ENCODE measurements at regions not wholly inside any gene's neighbourhood (a gene's known extent, or its start where the extent isn't known, plus 50 kb on each side); places are given as distances from the start of the nearest gene placed in this dataset.

GRCh38 chr20:12058216-12058615 lies 140.5 kb downstream of the BTBD3 start:
- no peak overlapping the region for H3K4me3 ChIP-seq (replicated peaks in 1 of 3; ENCODE audit: low read depth in 2 of 3, low read length in 3 of 3)
- Mint-ChIP-seq H3K9me3 (peaks cover 0 to 1% (median 0%) of the 10 kb centered on the region in 7 donors), H3K4me1 (peaks cover 22% of the 10 kb centered on the region), H3K4me3 (no peak overlapping the region), H3K27ac (no peak overlapping the region), H3K27me3 (ENCODE audit: low read depth in 3 of 3) (peaks cover 0 to 3% (median 1%) of the 10 kb centered on the region in 3 donors), H3K36me3 (no peaks in the 10 kb centered on the region)
- H3K9me3 ChIP-seq (replicated peaks in 1 of 2; ENCODE audit: control insufficient read depth in 1 of 2, insufficient read depth in 1 of 2, low read length in 2 of 2): no peaks in the 10 kb centered on the region
- H3K36me3 ChIP-seq (replicated peaks in 1 of 2; ENCODE audit: control insufficient read depth in 1 of 2, insufficient read depth in 2 of 2, low read length in 2 of 2): no peaks in the 10 kb centered on the region
- TF ChIP-seq CTCF (IDR thresholded peaks at IDR 0.05): no peak
- H3K79me2 ChIP-seq (ENCODE audit: insufficient read depth, low read length): no peaks in the 10 kb centered on the region
- DNase-seq: no peak
- WGBS (ENCODE audit: insufficient coverage): 100% methylated on average over 2 of the region's 4 CpGs
- no peak overlapping the region for H2AFZ ChIP-seq (ENCODE audit: insufficient read depth, low read depth, low read length, poor library complexity, severe bottlenecking)
- H3K27ac ChIP-seq (ENCODE audit: low read depth in 1 of 2, low read length in 2 of 2): no peak overlapping the region
- H4K20me1 ChIP-seq (ENCODE audit: insufficient read depth, low read length): no peaks in the 10 kb centered on the region
- intact Hi-C loops (cut with micrococcal nuclease): no loop called here
- no peak overlapping the region for H3K9ac ChIP-seq (ENCODE audit: insufficient read depth, low read length, poor library complexity, severe bottlenecking)
- no peaks in the 10 kb centered on the region for H3K27me3 ChIP-seq (ENCODE audit: control insufficient read depth in 2 of 2, insufficient read depth in 2 of 2, low read length in 2 of 2)
- H3K4me2 ChIP-seq (replicated peaks; ENCODE audit: extremely low read depth, low read length, poor library complexity, severe bottlenecking): no peak overlapping the region
- H3K4me1 ChIP-seq (ENCODE audit: control insufficient read depth in 1 of 2, insufficient read depth in 2 of 2, low read length in 2 of 2): peaks cover 20% of the 10 kb centered on the region in 2 donors

- no peak for DNase-seq
- no peak overlapping the region for H3K4me3 Mint-ChIP-seq
- H3K4me1 ChIP-seq (ENCODE audit: control insufficient read depth in 1 of 2, insufficient read depth in 2 of 2, low read length in 2 of 2): no peaks in the 10 kb centered on the region
- H3K79me2 ChIP-seq (ENCODE audit: insufficient read depth, low read length): no peaks in the 10 kb centered on the region
- WGBS (ENCODE audit: insufficient coverage): no CpG with 5 or more reads among the region's 1 CpG
- H4K20me1 ChIP-seq (ENCODE audit: insufficient read depth, low read length): no peaks in the 10 kb centered on the region
- TF ChIP-seq CTCF (IDR thresholded peaks at IDR 0.05): no peak
- H3K36me3 Mint-ChIP-seq: no peaks in the 10 kb centered on the region
- no peak overlapping the region for H3K27ac Mint-ChIP-seq
- H3K36me3 ChIP-seq (replicated peaks in 1 of 2; ENCODE audit: control insufficient read depth in 1 of 2, insufficient read depth in 2 of 2, low read length in 2 of 2): no peaks in the 10 kb centered on the region
- H2AFZ ChIP-seq (ENCODE audit: insufficient read depth, low read depth, low read length, poor library complexity, severe bottlenecking): no peak overlapping the region
- intact Hi-C loops (cut with micrococcal nuclease): no loop called here
- H3K27me3 Mint-ChIP-seq (ENCODE audit: low read depth in 3 of 3): peaks cover 0 to 3% (median 1%) of the 10 kb centered on the region in 3 donors
- peaks cover 9 to 21% (median 12%) of the 10 kb centered on the region in 7 donors for H3K9me3 Mint-ChIP-seq
- no peak overlapping the region for H3K4me2 ChIP-seq (replicated peaks; ENCODE audit: extremely low read depth, low read length, poor library complexity, severe bottlenecking)
- H3K4me1 Mint-ChIP-seq: no peaks in the 10 kb centered on the region
- H3K4me3 ChIP-seq (replicated peaks in 1 of 3; ENCODE audit: low read depth in 2 of 3, low read length in 3 of 3): no peak overlapping the region
- peaks cover 9 to 20% of the 10 kb centered on the region in 2 donors for H3K9me3 ChIP-seq (replicated peaks in 1 of 2; ENCODE audit: control insufficient read depth in 1 of 2, insufficient read depth in 1 of 2, low read length in 2 of 2)
- no peaks in the 10 kb centered on the region for H3K27me3 ChIP-seq (ENCODE audit: control insufficient read depth in 2 of 2, insufficient read depth in 2 of 2, low read length in 2 of 2)
- no peak overlapping the region for H3K9ac ChIP-seq (ENCODE audit: insufficient read depth, low read length, poor library complexity, severe bottlenecking)
- H3K27ac ChIP-seq (ENCODE audit: low read depth in 1 of 2, low read length in 2 of 2): no peak overlapping the region
These were observed 143.8 kb downstream of the BTBD3 start for GRCh38 chr20:12061466-12061865.

Measured in CD14-positive monocyte (primary cell).